Stimulated activated CD4-positive, alpha-beta T cell treated with anti-CD3 and anti-CD28 coated beads, Interleukin-1b, Interleukin-23, amount 100 ng/mL, for 4 hours (primary cell): ENCODE measurements at regions not wholly inside any gene's neighbourhood (a gene's known extent, or its start where the extent isn't known, plus 50 kb on each side); places are given as distances from the start of the nearest gene placed in this dataset.
"Not testable (repeated sequence)": the region's sequence is repeated elsewhere in the genome, so short reads cannot be mapped to it uniquely, and the experiment has no call there.

Experiments used
- DNase-seq, 2 donors: peaks; one replicate each; pipeline ENCODE4 v3.0.0-alpha.2; 2020; ENCODE audit warnings: low read depth in 2 of 2

DNA sequence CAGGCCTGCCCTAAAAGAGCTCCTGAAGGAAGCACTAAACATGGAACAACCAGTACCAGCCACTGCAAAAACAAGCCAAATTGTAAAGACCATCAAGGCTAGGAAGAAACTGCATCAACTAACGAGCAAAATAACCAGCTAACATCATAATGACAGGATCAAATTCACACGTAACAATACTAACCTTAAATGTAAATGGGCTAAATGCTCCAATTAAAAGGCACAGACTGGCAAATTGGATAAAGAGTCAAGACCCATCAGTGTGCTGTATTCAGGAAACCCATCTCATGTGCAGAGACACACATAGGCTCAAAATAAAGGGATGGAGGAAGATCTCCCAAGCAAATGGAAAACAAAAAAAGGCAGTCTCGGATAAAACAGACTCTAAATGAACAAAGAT lies 117.7 kb upstream of the ETV3 start:
- DNase-seq, result not testable (repeated sequence)

DNA sequence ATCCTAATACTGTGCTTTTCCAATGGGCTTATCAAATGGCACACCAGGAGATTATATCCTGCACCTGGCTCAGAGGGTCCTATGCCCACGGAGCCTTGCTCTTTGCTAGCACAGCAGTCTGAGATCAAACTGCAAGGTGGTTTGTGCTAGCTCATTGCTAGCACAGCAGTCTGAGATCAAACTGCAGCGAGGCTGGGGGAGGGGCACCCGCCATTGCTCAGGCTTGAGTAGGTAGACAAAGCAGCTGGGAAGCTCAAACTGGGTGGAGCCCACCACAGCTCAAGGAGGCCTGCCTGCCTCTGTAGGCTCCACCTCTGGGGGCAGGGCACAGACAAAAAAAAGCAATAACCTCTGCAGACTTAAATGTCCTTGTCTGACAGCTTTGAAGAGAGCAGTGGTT lies 116.0 kb upstream of the ETV3 start:
- not testable (repeated sequence) for DNase-seq

- no peak for DNase-seq
Observed at GRCh38 chr1:157252473-157252872, 114.3 kb upstream of the ETV3 start.

- DNase-seq, result no peak
Observed at GRCh38 chr1:157249739-157250138, 111.5 kb upstream of the ETV3 start.

DNA sequence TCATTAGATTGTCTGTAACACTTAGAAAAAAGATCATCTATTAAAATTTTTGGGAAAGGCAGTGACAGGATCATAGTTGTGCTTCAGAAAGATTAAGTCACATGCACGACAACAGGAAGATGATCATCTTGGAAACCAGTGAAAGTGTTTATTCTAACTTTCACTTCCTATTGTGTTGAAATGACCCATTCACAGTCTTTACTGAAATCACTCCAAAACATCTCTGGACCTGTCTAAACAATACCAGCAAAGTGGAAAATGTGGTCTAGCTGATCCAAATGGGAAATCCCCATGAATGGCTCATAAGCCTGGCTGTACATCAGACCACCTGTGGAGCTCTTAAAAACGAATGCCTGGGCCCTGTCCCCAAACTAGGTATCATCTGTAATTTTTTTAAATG lies 111.1 kb upstream of the ETV3 start:
- no peak for DNase-seq

DNA sequence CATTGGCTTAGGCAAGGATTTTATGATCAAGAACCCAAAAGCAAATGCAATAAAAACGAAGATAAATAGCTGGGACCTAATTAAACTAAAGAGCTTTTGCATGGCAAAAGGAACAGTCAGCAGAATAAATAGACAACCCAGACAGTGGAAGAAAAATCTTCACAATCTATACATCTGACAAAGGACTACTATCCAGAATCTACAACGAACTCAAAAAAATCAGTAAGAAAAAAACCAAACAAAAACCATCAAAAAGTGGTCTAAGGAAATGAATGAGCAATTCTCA lies 109.5 kb upstream of the ETV3 start:
- not testable (repeated sequence) for DNase-seq

DNA sequence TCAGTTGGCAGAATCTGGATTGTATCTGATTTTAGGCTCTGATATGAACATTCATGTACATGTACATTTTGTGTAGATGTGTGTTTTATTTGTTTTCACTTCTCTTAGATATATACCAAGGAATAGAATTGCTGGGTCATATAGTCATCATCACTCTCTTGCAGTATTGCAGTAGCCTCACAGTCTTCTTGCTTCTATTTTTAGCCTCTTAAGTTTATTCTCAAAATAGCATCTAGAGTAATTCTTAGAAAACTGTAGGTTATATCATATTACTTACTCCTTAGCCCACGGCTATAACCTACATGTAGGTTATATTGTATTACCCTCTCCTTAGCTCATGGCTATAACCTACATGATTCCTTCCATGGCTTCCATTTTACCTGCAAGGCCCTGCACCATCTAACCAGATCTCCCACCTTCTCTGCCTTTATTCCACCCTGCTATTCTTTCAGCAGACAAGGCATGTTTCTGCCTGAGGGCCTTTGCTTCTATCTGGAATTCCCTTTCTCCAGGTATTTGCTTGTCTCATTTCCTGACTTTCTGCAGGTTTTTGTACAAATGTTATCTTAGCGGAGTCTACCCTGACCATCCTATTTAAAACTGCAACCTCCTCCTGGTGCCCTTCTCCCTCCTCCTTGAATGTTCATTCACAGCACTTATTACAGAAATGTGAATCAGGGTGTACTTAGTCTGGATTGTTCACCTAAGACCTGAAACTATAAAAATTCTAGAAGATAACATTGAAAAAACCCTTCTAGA lies 109.0 kb upstream of the ETV3 start:
- DNase-seq, result no peak

DNA sequence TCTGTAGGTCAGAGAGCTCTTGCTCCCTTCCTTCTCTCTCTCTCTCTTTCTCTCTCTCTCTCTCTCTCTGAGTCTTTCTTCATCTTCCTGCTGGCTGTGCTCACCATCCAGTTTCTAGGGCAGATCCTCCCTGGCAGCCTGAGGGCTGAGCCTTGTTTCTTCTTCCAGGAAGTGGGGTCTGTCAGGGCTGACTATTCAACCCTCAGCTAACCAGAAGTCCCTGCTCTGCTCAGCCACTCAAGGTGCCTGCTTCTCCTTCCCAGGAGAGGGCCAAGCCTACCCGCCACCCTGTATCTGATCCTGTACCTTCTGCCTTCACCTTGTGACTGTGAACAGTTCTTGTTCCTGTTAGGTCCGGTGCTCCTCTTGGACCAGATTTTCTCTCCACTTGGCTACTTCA lies 107.6 kb upstream of the ETV3 start:
- no peak for DNase-seq

- no peak for DNase-seq
Observed at GRCh38 chr1:157241185-157241538, 103.0 kb upstream of the ETV3 start.

DNA sequence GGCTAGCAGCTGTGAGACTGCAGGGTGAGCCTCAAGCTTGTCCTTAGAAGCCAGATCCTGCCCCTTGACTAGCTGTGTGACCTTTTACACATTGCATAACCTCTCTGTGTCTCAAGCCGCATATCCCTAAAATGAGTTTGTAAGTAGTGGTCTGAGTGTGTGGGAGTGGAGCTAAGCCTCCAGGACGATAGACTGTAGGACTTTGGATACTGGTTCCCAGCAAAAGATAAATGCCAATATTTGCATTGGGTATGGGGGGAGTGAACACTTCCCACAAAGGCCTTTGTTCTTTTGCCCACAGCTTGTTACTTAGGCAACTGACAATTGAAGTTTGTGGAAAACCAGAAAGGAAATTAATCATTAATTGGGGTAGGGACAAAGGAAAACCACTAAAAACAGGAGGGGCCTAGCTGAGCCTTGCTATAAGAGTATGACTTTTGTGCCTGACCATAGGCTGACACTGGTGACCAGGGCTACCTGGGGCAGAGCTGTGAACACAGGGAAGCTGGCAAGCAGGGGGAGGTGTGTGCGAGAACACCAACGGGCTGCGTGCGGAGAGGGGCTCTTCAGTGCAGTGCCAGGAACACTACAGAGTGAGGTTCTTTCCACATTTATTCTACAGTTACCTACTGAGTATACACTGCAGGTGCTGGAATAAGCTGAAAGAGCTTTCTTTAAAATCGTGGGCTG lies 102.4 kb upstream of the ETV3 start:
- no peak for DNase-seq

DNA sequence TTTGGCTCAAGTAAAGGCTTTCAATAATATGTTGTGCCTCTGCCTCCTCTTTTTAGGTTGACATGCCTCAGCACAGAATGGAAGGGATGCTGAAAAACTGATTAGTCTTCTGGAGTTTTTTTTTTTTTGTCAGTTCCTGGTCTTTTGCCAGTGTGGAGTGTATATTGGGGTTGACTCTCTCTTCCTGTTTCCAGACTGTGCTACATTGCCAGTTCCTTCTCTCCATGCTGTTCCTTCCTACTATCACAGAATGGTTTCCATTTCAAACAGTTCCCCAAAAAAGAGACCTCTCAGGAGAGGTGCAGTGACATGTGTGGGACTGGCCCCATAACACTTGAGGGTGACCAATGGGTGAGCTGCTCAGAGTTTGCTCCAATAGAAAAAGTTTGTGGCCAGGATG lies 101.7 kb upstream of the ETV3 start:
- no peak for DNase-seq

DNA sequence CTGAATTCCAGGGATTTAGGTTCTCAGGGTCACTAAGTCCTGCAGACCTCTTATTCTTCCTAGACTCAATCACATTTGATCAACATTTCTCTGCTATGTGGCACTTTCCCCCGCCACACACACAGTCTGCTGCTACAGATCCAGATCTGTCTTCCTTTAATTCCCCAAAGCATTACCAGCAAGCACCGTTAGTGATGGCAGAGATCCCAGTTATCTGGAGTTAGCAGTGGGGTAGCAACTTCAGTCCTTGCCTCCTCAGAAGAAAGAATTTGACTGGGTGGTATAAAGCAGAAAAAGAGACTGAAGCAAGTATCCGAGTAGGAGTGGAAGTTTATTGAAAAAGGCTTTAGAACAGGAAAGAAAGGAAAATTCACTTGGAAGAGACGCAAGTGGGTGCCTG lies 100.4 kb upstream of the ETV3 start:
- DNase-seq, result no peak

DNA sequence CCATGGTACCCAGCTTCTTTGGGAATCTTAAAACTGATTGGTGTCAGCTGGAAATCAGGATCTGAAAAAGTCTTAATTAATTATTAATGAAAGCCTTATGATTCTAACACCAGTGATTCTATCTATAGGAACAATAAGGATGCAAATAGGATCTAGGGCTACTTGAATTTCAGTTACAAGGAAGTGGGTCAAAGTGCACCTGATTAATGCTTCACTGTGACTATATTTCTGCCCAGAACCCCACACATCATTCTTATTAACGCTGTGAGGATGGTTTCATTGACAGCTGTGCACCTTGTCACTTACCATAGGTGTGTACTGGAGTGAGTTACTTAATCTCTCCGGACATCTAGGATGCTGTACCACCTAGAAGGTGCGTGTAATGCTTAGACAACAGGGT lies 99.8 kb upstream of the ETV3 start:
- no peak for DNase-seq

DNA sequence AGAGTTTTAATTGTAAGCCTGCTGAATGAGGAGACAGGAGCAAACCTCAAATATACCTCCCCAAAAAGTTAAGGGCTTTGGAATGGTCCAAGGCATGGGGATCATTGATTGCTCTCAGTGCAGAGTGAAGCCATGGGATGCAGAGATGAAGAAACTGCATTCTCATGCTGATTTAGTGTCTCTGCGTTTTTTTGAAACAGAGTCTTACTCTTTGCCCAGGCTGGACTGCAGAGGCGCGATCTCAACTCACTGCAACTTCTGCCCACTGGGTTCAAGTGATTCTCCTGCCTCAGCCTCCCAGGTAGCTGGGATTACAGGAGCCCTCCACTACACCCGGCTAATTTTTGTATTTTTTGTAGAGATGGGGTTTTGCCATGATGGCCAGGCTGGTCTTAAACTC lies 99.3 kb upstream of the ETV3 start:
- no peak for DNase-seq

- no peak for DNase-seq
Observed at GRCh38 chr1:157236072-157236471, 97.9 kb upstream of the ETV3 start.

DNA sequence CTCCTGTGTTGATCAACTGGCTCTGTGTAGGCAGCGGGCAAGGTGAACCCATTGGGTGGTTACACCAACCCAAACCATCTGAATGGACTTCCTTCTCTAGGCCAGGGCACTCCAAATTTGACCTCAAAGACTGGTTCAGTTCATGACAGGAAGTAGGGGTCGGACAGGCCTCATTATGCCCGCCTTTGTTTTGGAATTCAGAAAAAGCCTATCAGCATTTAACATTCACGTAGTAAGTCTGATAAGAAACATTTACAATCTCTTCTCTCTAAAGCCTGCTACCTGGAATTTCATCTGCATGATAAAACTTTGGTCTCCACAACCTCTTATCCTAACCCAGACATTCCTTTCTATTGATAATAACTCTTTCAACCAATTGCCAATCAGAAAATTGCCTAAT lies 97.1 kb upstream of the ETV3 start:
- DNase-seq, result no peak

DNA sequence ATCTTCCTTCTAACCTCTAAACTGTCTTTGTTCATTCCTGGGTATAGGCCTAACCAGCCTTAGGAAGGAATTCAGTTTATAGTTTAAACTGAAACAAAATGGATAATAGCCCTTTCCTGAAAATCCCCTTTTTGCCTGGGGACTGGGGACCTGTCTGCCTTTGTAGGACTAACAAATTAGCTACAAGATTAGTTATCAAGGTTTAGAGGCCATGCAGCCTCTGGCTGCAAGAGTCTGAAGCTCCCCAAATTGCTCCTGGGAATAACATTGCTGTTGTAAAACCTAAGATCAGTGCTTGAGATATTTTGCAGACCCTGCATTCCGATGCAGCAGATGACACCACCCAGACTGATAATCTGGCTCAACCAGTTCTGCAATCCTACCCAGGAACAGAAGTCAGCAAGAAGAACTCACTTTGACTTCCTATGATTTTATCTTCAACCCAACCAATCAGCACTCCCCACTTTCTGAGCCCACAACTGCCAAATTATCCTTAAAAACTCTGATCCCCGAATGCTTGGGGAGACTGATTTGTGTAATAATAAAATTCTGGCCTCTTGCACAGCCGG lies 96.6 kb upstream of the ETV3 start:
- no peak for DNase-seq

DNA sequence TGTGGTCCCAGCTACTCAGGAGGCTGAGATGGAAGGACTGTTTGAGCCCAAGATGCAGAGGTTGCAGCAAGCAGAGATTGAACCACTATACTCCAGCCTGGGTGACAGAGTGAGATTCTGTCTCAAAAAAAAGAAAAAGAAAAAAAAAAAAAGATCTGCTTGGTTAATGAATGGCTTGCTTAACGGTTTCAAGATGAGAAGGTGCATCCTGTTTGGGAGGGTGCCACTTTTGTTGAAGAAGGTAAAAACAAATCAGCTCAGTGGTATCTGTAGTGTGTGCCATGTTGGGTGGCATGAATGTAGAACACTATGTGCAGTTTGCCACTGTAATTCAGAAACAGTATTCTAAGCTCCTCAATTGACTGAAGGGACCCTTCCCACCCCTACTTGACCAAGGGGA lies 94.9 kb upstream of the ETV3 start:
- no peak for DNase-seq

- no peak for DNase-seq
Observed at GRCh38 chr1:157231846-157232525, 93.8 kb upstream of the ETV3 start.

GRCh38 chr1:157230500-157230899 lies 92.3 kb upstream of the ETV3 start:
- DNase-seq, result no peak

GRCh38 chr1:157227700-157228099 lies 89.5 kb upstream of the ETV3 start:
- no peak for DNase-seq

DNA sequence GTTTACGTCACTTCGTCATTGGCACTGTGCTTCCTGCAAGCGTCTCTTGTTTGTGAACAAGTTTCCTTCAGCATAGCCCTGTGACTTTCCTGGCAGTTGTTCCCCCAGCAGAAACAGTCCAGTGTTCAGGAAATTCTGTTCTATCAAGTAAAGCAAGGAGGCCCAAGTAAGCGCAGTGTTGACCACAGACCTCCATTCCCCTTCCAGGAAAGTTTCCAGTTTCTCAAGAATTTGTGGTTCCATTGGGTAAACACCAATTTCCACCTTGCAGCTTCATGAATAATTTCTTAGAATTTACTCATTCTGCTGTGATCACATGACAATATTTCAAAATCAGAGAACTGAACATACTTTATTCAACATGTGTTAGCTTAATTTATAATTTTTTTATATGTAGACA lies 88.5 kb upstream of the ETV3 start:
- DNase-seq, result no peak

DNA sequence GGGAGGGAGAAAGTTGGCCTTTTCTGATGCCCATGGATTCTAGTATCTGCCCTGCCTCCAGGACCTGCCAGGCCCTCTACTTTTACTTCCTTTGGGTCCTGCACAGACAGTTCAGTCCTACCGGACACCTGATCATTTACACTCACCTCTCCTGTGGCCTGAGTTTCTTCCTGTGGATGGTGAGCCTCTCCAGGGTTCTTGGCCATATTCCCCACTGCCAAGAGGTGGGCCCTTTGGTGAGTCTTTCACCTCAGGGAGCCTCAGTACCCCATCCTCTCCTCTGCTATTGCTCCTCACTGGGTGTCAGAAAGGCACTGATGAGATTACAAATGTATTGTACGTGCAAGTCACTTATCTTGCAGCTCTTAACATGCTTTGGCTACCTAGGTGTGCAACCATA lies 81.4 kb upstream of the ETV3 start:
- no peak for DNase-seq
